NB4 (cell line): ENCODE measurements at regions not wholly inside any gene's neighbourhood (a gene's known extent, or its start where the extent isn't known, plus 50 kb on each side); places are given as distances from the start of the nearest gene placed in this dataset.

Source experiments
- DNase-seq: peaks from one replicate; pipeline ENCODE4 v3.0.0; 2010; ENCODE audit warnings: low read depth
- H3K4me3 ChIP-seq: one replicate; pipeline ENCODE4 v1.5.1; 2011; ENCODE audit warnings: mild to moderate bottlenecking, low read depth, low read length, moderate library complexity
- MYC ChIP-seq: IDR thresholded peaks from 2 replicates; pipeline ENCODE4 v1.6.1; 2011; ENCODE audit warnings: low read depth, low read length
- POLR2A ChIP-seq: IDR thresholded peaks from 2 replicates; pipeline ENCODE4 v1.6.1; 2011; ENCODE audit warnings: mild to moderate bottlenecking; ENCODE audit not compliant: insufficient read length; ENCODE audit errors: extremely low read depth
- TF ChIP-seq, protein P1 (sequence below): IDR thresholded peaks from 2 replicates; pipeline ENCODE4 v1.6.1; 2011; ENCODE audit warnings: low read depth, low read length
- TF ChIP-seq, protein P2 (sequence below): IDR thresholded peaks from one replicate; pipeline ENCODE4 v1.5.1; 2012; ENCODE audit warnings: low read depth, low read length

DNA sequence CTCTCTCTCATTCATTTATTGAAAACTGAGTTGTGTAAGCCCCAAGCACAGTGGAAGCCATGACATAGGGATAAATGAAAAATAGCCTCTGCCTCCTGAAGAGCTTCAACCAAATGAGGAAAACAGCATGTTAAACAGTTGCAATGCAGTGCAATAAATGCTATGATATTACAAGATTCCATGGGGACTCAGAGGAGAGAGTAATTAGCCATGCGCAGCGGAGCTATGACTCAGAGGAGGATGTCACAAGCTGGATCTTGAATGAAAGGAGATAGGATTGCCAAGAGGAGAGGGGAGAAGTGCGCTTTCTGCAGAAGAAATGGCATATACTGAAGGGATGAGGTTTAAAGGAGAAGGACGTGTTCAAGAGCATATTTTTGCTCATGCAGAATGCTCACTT, 231.3 kb upstream of the PLXNA2 start:
- no peak for DNase-seq
- TF ChIP-seq MYC (no peak), POLR2A (no peak)
- TF ChIP-seq, protein P1, sequence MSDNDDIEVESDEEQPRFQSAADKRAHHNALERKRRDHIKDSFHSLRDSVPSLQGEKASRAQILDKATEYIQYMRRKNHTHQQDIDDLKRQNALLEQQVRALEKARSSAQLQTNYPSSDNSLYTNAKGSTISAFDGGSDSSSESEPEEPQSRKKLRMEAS = no peak
- TF ChIP-seq, protein P2, sequence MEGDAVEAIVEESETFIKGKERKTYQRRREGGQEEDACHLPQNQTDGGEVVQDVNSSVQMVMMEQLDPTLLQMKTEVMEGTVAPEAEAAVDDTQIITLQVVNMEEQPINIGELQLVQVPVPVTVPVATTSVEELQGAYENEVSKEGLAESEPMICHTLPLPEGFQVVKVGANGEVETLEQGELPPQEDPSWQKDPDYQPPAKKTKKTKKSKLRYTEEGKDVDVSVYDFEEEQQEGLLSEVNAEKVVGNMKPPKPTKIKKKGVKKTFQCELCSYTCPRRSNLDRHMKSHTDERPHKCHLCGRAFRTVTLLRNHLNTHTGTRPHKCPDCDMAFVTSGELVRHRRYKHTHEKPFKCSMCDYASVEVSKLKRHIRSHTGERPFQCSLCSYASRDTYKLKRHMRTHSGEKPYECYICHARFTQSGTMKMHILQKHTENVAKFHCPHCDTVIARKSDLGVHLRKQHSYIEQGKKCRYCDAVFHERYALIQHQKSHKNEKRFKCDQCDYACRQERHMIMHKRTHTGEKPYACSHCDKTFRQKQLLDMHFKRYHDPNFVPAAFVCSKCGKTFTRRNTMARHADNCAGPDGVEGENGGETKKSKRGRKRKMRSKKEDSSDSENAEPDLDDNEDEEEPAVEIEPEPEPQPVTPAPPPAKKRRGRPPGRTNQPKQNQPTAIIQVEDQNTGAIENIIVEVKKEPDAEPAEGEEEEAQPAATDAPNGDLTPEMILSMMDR = no peak
- H3K4me3 ChIP-seq = no peak overlapping the region

DNA sequence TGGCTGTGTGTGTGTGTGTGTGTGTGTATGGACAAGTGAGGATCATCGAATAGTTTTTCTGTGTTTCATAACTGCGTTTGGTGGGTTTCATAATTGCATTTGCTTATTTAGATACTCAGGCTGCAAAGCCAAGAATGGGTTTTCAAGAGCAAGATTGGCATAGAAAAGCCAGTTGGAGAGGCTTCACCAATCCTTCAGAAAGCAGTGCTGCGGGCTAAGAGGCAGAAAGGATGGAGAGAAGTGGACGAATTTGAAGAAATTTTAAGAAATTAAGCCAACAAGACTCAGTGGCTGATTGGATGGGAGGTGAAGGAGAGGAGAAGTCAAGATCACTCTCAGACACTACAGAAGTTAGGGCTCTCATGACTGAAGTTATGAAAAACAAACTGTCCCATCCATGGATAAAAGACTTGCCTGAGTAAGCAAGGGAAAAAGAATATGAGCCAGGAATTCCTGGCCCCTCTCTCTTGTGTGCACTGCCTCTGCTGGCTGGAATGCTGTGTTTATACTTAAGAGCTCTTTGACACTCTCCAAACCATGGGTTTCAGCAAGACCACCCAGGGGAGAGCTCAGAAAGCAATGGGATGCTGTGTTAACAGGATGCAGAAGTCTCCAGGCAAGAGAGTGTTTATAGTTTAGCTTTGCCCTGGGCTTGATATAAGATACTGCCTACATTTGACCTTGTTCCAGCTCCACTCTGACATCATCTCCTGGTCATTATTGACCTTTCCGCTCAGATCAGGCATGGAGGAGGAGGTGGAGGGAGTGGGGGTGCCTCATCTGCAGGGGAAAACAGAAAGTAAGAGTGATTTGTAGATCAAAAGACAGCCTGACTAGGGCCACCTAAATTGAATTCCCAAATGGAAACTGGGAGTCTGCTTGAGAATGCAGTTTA, 232.0 kb upstream of the PLXNA2 start:
- DNase-seq = no peak
- TF ChIP-seq MYC (no peak), POLR2A (no peak)
- TF ChIP-seq, protein P1 = no peak
- TF ChIP-seq, protein P2 = no peak
- H3K4me3 ChIP-seq = no peak overlapping the region

DNA sequence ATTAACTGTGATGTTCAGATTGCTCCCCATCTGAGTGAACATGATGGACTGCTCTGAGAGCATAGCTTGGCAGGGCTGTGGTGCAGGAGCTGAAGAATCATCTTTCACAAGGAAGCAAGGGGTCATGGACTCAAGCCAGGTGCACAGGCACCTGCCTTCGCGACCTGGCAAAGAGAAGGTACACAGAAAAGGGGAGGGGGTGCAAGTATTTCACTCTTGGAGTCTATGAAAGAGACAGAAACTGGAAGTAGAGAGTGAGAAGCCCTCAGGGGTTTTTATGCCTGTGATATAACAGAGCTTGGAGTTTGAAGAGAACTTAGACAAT, 232.6 kb upstream of the PLXNA2 start:
- H3K4me3 ChIP-seq = no peak overlapping the region
- no peak for DNase-seq
- TF ChIP-seq POLR2A = no peak
- no peak for TF ChIP-seq MYC
- TF ChIP-seq, protein P2 = no peak
- TF ChIP-seq, protein P1 = no peak

DNA sequence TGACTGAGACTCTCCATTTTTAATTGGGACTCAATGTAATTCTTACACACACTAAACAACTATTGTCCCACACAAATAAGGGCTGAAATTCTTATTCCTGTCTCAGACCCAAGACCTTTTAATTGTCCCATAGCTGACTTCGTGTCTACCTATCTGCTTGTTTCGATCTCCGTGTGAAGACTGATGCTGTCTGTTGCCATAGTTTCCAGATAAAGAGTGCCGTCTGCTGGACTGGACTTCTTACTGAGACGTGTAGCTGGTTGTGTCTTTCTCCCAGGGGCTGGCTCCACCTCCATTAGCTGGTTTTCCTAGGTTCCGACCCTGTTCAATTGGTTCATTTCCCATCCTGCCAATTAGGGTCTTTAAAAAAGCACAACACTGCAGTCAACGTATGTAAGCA, 235.3 kb upstream of the PLXNA2 start:
- no peak for DNase-seq
- no peak overlapping the region for H3K4me3 ChIP-seq
- TF ChIP-seq MYC (no peak), POLR2A (no peak)
- TF ChIP-seq, protein P1 = no peak
- TF ChIP-seq, protein P2 = no peak

DNA sequence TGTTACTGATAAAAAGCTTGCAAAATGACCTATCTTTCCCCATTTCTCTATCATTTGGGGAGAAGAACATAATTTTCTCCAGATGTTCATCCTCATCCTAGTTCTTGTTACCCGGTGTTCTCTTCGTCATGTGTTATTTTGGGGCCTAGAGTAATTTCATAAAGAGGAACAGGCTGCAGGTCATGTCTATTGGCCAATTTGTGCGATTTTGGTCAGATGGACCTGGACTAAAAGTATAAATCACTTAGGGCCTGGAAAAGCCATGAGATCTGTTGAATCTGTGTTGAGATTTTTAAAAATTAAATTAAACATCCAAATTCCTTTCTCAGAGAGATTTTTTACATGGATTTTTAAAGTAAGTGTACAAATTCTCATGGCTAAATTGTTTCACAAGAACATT, 241.3 kb upstream of the PLXNA2 start:
- H3K4me3 ChIP-seq = no peak overlapping the region
- TF ChIP-seq MYC = no peak
- TF ChIP-seq, protein P1 = no peak
- TF ChIP-seq, protein P2 = no peak
- no peak for TF ChIP-seq POLR2A
- no peak for DNase-seq
